ENCODE measurements at regions not wholly inside any gene's neighbourhood (a gene's known extent, or its start where the extent isn't known, plus 50 kb on each side); places are given as distances from the start of the nearest gene placed in this dataset.

- DNase-seq (ENCODE audit: low spot score): no peak
Measured at GRCh38 chr20:10771435-10772140, 97.8 kb upstream of the JAG1 start.

- DNase-seq (ENCODE audit: low spot score): no peak
Measured at GRCh38 chr20:10774357-10774943, 100.7 kb upstream of the JAG1 start.

GRCh38 chr20:10777710-10778109 is 103.9 kb upstream of the JAG1 start:
- no peak for DNase-seq (ENCODE audit: low spot score)

- no peak for DNase-seq (ENCODE audit: low spot score)
Measured at GRCh38 chr20:10779911-10780310, 106.1 kb upstream of the JAG1 start.

GRCh38 chr20:10780901-10781300 is 107.1 kb upstream of the JAG1 start:
- DNase-seq (ENCODE audit: low spot score): no peak

- DNase-seq (ENCODE audit: low spot score): no peak
Measured at GRCh38 chr20:10781526-10781925, 107.7 kb upstream of the JAG1 start.

- DNase-seq (ENCODE audit: low spot score): no peak
Measured at GRCh38 chr20:10783707-10784553, 110.1 kb upstream of the JAG1 start.

- no peak for DNase-seq (ENCODE audit: low spot score)
Measured at GRCh38 chr20:10784554-10785183, 110.9 kb upstream of the JAG1 start.

- no peak for DNase-seq (ENCODE audit: low spot score)
Measured at GRCh38 chr20:10786678-10787077, 112.9 kb upstream of the JAG1 start.

GRCh38 chr20:10788055-10788454 is 114.3 kb upstream of the JAG1 start:
- no peak for DNase-seq (ENCODE audit: low spot score)

- no peak for DNase-seq (ENCODE audit: low spot score)
Measured at GRCh38 chr20:10788877-10789276, 115.1 kb upstream of the JAG1 start.

GRCh38 chr20:10789386-10789785 is 115.6 kb upstream of the JAG1 start:
- no peak for DNase-seq (ENCODE audit: low spot score)

- no peak for DNase-seq (ENCODE audit: low spot score)
Measured at GRCh38 chr20:10790013-10790412, 116.2 kb upstream of the JAG1 start.

GRCh38 chr20:10792291-10792690 is 118.5 kb upstream of the JAG1 start:
- DNase-seq (ENCODE audit: low spot score): no peak

GRCh38 chr20:10793766-10794165 is 120.0 kb upstream of the JAG1 start:
- DNase-seq (ENCODE audit: low spot score): no peak

- no peak for DNase-seq (ENCODE audit: low spot score)
Measured at GRCh38 chr20:10794765-10795164, 121.0 kb upstream of the JAG1 start.

GRCh38 chr20:10795286-10796026 is 121.7 kb upstream of the JAG1 start:
- no peak for DNase-seq (ENCODE audit: low spot score)

- DNase-seq (ENCODE audit: low spot score): no peak
Measured at GRCh38 chr20:10798811-10799210, 125.0 kb upstream of the JAG1 start.

- DNase-seq (ENCODE audit: low spot score): no peak
Measured at GRCh38 chr20:10799735-10800134, 125.9 kb upstream of the JAG1 start.

GRCh38 chr20:10800288-10800687 is 126.5 kb upstream of the JAG1 start:
- no peak for DNase-seq (ENCODE audit: low spot score)

GRCh38 chr20:10802236-10802635 is 128.4 kb upstream of the JAG1 start:
- no peak for DNase-seq (ENCODE audit: low spot score)

GRCh38 chr20:10805764-10806163 is 132.0 kb upstream of the JAG1 start:
- DNase-seq (ENCODE audit: low spot score): no peak

All from D341Med (cell line).